Panc1 (cell line): ENCODE measurements at regions not wholly inside any gene's neighbourhood (a gene's known extent, or its start where the extent isn't known, plus 50 kb on each side); places are given as distances from the start of the nearest gene placed in this dataset.

Experiments
- ATAC-seq: fragments of 200-7000 bp; cut with Tn5 transposase; 2 replicates; pipeline ENCODE4 v1.9.1; 2020; ENCODE audit warnings: mild to moderate bottlenecking, moderate library complexity
- BruUV-seq: library from RNA; stranded (reverse); fragments of 400-500 nt; replicated peaks from 2 replicates; lab custom pipeline; 2021; lab: Mats Ljungman, UMichigan
- CTCF ChIA-PET: fragments of 300-600 bp; sonication (Branson Sonifier 250); formaldehyde crosslinking; loops from one replicate; lab custom pipeline; 2022; ENCODE audit warnings: antibody characterized with exemption; lab: Charles Lee
- POLR2A ChIA-PET: fragments of 300-600 bp; sonication (Branson Sonifier 250); formaldehyde crosslinking; loops from one replicate; lab custom pipeline; 2022; ENCODE audit warnings: antibody characterized with exemption; lab: Charles Lee
- DNase-seq: peaks from one replicate; pipeline ENCODE4 v3.0.0-alpha.2; 2010; ENCODE audit warnings: low read depth, low spot score
- H3K27ac ChIP-seq: 2 replicates; pipeline ENCODE4 v1.5.1; 2011; ENCODE audit warnings: mild to moderate bottlenecking, low read length, inconsistent platforms
- H3K27me3 ChIP-seq: fragments of 200-500 bp; sonication (Bioruptor generic); 2 replicates; pipeline ENCODE4 v1.6.0; 2014; ENCODE audit warnings: low read length, inconsistent platforms; ENCODE audit not compliant: control insufficient read depth, insufficient read depth
- H3K36me3 ChIP-seq: fragments of 200-500 bp; sonication (Bioruptor generic); 2 replicates; pipeline ENCODE4 v1.5.1; 2014; ENCODE audit warnings: inconsistent platforms, mild to moderate bottlenecking, low read length, moderate library complexity; ENCODE audit not compliant: control insufficient read depth, insufficient read depth
- H3K4me1 ChIP-seq: 2 replicates; pipeline ENCODE4 v1.5.1; 2011; ENCODE audit warnings: inconsistent platforms, mild to moderate bottlenecking, low read length, moderate library complexity; ENCODE audit not compliant: control insufficient read depth, insufficient read depth
- H3K4me3 ChIP-seq, 2 experiments: 2 replicates each; pipeline ENCODE4 v1.5.1; 2011 to 2012; ENCODE audit warnings: low read depth in 2 of 2, low read length in 2 of 2, mild to moderate bottlenecking in 2 of 2, inconsistent platforms in 1 of 2, moderate library complexity in 1 of 2
- H3K9me3 ChIP-seq: fragments of 200-500 bp; sonication (Bioruptor generic); 2 replicates; pipeline ENCODE4 v1.5.1; 2014; ENCODE audit warnings: low read depth, mild to moderate bottlenecking, inconsistent platforms, low read length, moderate library complexity; ENCODE audit not compliant: control insufficient read depth, insufficient read depth
- POLR2AphosphoS5 ChIP-seq: IDR thresholded peaks from 2 replicates; pipeline ENCODE4 v1.6.1; 2012; ENCODE audit warnings: mild to moderate bottlenecking, low read depth, low read length, moderate library complexity
- SIN3A ChIP-seq: IDR thresholded peaks from 2 replicates; pipeline ENCODE4 v1.6.1; 2012; ENCODE audit warnings: low read depth, mild to moderate bottlenecking, low read length, moderate library complexity, borderline replicate concordance; ENCODE audit not compliant: insufficient read depth
- TCF7L2 ChIP-seq: IDR thresholded peaks from 2 replicates; pipeline ENCODE4 v1.6.1; 2011; ENCODE audit warnings: mild to moderate bottlenecking, low read depth, low read length, inconsistent platforms
- in situ Hi-C: cut with HindIII; loops from 2 replicates; pipeline ENCODE4 v1.10.0; 2016; ENCODE audit warnings: low sequenced_read_pairs, low pct_unique_long_range_greater_than_20kb
- intact Hi-C: fragments of 100-400 bp; cut with micrococcal nuclease; formaldehyde crosslinking; loops from one replicate; pipeline ENCODE4 v1.10.0; 2022; ENCODE audit not compliant: unreplicated experiment
- TF ChIP-seq, protein P1 (sequence below), 2 experiments: IDR thresholded peaks; 2 replicates each; pipeline ENCODE4 v1.6.1; 2011 to 2012; ENCODE audit warnings: low read depth in 2 of 2, control low read depth in 1 of 2, low read length in 1 of 2, mild to moderate bottlenecking in 1 of 2, moderate library complexity in 1 of 2; ENCODE audit not compliant: insufficient read depth in 1 of 2
- TF ChIP-seq, protein P2 (sequence below): fragments of 450-650 bp; IDR thresholded peaks from 2 replicates; pipeline ENCODE4 v1.5.1; 2017; ENCODE audit warnings: mild to moderate bottlenecking

DNA sequence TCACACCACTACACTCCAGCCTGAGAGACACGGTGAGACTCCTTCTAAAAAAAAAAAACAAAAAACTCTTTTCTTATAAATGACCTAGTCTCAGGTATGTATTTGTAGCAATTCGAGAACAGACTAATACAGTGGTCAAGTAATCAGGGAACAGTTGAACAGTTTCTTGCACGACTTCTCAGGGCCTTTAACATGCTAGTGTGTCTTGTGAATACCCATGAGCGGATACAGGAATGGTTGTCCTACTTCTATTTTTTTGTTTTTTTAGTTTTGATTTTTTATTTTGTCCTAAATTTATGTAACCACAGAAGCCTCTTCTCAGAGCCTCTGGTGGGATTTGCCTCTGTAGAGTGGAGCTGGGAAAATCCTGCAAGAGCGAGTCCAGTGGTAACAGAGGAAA, 71.0 kb upstream of the NANOS1 start:
- Histone ChIP-seq H3K9me3 (no peaks in the 10 kb centered on the region), H3K4me1 (peaks cover 26% of the 10 kb centered on the region), H3K27ac (peak overlapping the region; percentile 67; the same call in 1 of the 2 replicates), H3K27me3 (no peaks in the 10 kb centered on the region), H3K4me3 (no peak overlapping the region), H3K36me3 (no peaks in the 10 kb centered on the region)
- no TSS peak for BruUV-seq
- no peak for ATAC-seq
- POLR2A ChIA-PET: interaction anchor here (0.7 kb wide), 1 partner anchor 102 kb away, joined by 5 read pairs; no protein-coding TSS in a partner anchor
- intact Hi-C loops: no loop called here
- TF ChIP-seq, protein P1, sequence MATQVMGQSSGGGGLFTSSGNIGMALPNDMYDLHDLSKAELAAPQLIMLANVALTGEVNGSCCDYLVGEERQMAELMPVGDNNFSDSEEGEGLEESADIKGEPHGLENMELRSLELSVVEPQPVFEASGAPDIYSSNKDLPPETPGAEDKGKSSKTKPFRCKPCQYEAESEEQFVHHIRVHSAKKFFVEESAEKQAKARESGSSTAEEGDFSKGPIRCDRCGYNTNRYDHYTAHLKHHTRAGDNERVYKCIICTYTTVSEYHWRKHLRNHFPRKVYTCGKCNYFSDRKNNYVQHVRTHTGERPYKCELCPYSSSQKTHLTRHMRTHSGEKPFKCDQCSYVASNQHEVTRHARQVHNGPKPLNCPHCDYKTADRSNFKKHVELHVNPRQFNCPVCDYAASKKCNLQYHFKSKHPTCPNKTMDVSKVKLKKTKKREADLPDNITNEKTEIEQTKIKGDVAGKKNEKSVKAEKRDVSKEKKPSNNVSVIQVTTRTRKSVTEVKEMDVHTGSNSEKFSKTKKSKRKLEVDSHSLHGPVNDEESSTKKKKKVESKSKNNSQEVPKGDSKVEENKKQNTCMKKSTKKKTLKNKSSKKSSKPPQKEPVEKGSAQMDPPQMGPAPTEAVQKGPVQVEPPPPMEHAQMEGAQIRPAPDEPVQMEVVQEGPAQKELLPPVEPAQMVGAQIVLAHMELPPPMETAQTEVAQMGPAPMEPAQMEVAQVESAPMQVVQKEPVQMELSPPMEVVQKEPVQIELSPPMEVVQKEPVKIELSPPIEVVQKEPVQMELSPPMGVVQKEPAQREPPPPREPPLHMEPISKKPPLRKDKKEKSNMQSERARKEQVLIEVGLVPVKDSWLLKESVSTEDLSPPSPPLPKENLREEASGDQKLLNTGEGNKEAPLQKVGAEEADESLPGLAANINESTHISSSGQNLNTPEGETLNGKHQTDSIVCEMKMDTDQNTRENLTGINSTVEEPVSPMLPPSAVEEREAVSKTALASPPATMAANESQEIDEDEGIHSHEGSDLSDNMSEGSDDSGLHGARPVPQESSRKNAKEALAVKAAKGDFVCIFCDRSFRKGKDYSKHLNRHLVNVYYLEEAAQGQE (IDR thresholded peaks at IDR 0.05; ENCODE audit: insufficient read depth in 1 of 2, low read depth in 2 of 2, low read length in 1 of 2): no peak
- TF ChIP-seq, protein P2, sequence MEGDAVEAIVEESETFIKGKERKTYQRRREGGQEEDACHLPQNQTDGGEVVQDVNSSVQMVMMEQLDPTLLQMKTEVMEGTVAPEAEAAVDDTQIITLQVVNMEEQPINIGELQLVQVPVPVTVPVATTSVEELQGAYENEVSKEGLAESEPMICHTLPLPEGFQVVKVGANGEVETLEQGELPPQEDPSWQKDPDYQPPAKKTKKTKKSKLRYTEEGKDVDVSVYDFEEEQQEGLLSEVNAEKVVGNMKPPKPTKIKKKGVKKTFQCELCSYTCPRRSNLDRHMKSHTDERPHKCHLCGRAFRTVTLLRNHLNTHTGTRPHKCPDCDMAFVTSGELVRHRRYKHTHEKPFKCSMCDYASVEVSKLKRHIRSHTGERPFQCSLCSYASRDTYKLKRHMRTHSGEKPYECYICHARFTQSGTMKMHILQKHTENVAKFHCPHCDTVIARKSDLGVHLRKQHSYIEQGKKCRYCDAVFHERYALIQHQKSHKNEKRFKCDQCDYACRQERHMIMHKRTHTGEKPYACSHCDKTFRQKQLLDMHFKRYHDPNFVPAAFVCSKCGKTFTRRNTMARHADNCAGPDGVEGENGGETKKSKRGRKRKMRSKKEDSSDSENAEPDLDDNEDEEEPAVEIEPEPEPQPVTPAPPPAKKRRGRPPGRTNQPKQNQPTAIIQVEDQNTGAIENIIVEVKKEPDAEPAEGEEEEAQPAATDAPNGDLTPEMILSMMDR: no peak
- TF ChIP-seq TCF7L2 (no peak), SIN3A (no peak), POLR2AphosphoS5 (no peak)
- in situ Hi-C loops: no loop called here
- CTCF ChIA-PET: no interaction called here
- no peak for DNase-seq

DNA sequence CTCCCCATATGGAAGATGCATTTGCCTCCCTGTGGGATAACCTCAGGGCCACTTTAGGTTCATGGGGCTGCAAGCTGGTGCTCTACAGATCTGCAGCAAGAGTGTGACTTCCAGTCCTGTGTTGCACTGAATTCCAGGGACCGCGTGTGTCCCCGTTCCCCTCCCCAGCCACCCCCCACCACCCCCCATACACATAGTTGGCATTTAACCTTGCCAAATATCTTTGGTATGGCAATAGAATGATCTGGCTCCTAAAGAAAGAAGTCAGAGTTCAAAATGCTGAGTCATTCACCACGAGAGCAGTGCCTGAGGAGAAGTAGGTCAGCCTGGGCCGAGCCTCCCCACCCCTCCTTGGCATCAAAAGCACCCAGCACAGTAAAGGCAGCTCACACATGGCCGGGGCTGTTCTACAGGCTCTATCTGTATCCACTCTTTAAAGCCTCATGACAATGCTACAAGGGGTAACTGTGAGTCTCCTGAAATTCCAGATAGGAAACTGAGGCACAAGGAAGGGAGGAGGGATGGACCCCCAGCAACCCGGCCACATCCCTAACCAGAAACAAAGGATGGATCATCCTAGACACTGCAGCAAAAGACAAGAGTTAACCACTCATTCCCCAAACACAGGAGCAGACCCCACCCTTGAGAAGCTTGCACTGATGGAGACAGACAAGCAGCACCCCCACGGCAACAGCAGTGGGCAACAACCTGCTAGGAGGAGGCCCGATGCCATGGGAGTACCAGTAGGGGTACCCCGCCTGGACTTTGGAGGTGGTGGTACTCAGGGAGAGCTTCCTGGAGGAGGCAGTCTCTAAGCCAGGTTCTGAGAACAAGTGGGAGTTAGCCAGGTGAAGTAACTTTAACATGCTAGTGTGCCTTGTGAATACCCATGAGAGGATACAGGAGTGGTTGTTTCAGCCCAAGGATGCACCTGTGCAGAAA, 70.3 kb upstream of the NANOS1 start:
- Histone ChIP-seq H3K4me3 (no peak overlapping the region), H3K4me1 (peaks cover 26% of the 10 kb centered on the region), H3K27me3 (no peaks in the 10 kb centered on the region), H3K27ac (peak overlapping the region; percentile 78), H3K9me3 (no peaks in the 10 kb centered on the region), H3K36me3 (no peaks in the 10 kb centered on the region)
- ChIA-PET CTCF (interaction anchor here (0.6 kb wide), 1 partner anchor 19 kb away, joined by 5 read pairs; no protein-coding TSS in a partner anchor), POLR2A (no interaction called here)
- peak; percentile 84 for ATAC-seq
- in situ Hi-C loops: no loop called here
- no peak for TF ChIP-seq TCF7L2
- TF ChIP-seq, protein P2: no peak
- TF ChIP-seq, protein P1 (IDR thresholded peaks at IDR 0.05; ENCODE audit: insufficient read depth in 1 of 2, low read depth in 2 of 2, low read length in 1 of 2): no peak
- DNase-seq: no peak
- no TSS peak for BruUV-seq
- intact Hi-C loops: no loop called here
